ENCODE measurements at regions not wholly inside any gene's neighbourhood (a gene's known extent, or its start where the extent isn't known, plus 50 kb on each side); places are given as distances from the start of the nearest gene placed in this dataset.

DNA sequence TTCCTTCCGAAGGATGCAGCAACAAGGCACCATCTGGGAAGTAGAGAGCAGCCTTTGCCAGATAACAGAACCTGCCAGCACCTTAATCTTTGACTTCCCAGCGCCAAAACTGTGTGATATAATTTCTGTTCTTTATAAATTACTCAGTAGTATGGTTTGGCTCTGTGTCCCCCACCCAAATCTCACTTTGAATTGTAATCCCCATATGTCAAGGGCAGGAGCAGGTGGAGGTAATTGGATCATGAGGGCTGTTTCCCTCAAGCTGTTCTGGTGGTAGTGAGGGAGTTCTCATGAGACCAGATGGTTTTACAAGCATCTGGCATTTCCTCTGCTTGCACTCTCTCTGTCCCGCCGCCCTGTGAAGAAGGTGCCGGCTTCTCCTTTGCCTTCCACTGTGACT is 899.9 kb downstream of the TRIB2 start:
- no peaks in the 10 kb centered on the region for H3K79me1 ChIP-seq (ENCODE audit: insufficient read depth, low read depth, low read length, poor library complexity, severe bottlenecking)
- H3K56ac ChIP-seq (ENCODE audit: insufficient read length, low read depth, low read length), result no peak overlapping the region
- H3K4me3 Mint-ChIP-seq, result no peak overlapping the region
- H3T11ph ChIP-seq (ENCODE audit: low read length), result no peak overlapping the region
- WGBS (ENCODE audit: extremely low coverage, insufficient read length, low lambda C conversion rate), result no CpG with 5 or more reads among the region's 5 CpGs
- H3K18ac ChIP-seq (ENCODE audit: insufficient read length, low read depth, low read length), result no peak overlapping the region
- no peak overlapping the region for H3K27ac Mint-ChIP-seq
- H2BK5ac ChIP-seq (ENCODE audit: insufficient read length, low read length), result no peak overlapping the region
- TF ChIP-seq, protein P1, sequence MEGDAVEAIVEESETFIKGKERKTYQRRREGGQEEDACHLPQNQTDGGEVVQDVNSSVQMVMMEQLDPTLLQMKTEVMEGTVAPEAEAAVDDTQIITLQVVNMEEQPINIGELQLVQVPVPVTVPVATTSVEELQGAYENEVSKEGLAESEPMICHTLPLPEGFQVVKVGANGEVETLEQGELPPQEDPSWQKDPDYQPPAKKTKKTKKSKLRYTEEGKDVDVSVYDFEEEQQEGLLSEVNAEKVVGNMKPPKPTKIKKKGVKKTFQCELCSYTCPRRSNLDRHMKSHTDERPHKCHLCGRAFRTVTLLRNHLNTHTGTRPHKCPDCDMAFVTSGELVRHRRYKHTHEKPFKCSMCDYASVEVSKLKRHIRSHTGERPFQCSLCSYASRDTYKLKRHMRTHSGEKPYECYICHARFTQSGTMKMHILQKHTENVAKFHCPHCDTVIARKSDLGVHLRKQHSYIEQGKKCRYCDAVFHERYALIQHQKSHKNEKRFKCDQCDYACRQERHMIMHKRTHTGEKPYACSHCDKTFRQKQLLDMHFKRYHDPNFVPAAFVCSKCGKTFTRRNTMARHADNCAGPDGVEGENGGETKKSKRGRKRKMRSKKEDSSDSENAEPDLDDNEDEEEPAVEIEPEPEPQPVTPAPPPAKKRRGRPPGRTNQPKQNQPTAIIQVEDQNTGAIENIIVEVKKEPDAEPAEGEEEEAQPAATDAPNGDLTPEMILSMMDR (conservative IDR thresholded peaks at IDR 0.05), result no peak
- H4K8ac ChIP-seq (replicated peaks; ENCODE audit: insufficient read length, low read depth, low read length), result no peak overlapping the region
- H3K23ac ChIP-seq (ENCODE audit: insufficient read length, low read depth, low read length), result no peak overlapping the region
- H3K79me2 ChIP-seq (ENCODE audit: insufficient read depth, low read length), result no peaks in the 10 kb centered on the region
- no peak overlapping the region for H2AK5ac ChIP-seq (ENCODE audit: insufficient read length, low read length)
- no peaks in the 10 kb centered on the region for H3K27me3 ChIP-seq (ENCODE audit: insufficient read depth, low read length)
- H3K36me3 Mint-ChIP-seq (ENCODE audit: insufficient read depth in 1 of 3, low read depth in 3 of 3), result peaks cover 4 to 6% (median 4%) of the 10 kb centered on the region in 3 experiments; a peak in 6 of 7 replicates
- H3K23me2 ChIP-seq (ENCODE audit: insufficient read length, low read depth, low read length, poor library complexity, severe bottlenecking), result no peaks in the 10 kb centered on the region
- no peak overlapping the region for H2BK20ac ChIP-seq (ENCODE audit: low read depth, low read length, poor library complexity, severe bottlenecking)
- DNase-seq, result no peak
- peaks cover 6 to 7% of the 10 kb centered on the region in 2 experiments for H3K4me1 Mint-ChIP-seq
- no peaks in the 10 kb centered on the region; the same call in 1 of the 2 replicates for H3K4me1 ChIP-seq (ENCODE audit: insufficient read depth, low read length)
- no peak overlapping the region for H3K27ac ChIP-seq (ENCODE audit: insufficient read length, low read depth, low read length)
- H3K4ac ChIP-seq (ENCODE audit: low read depth, low read length), result no peak overlapping the region
- H4K20me1 ChIP-seq (ENCODE audit: control insufficient read depth, insufficient read depth, insufficient read length), result no peaks in the 10 kb centered on the region
- no peak overlapping the region for H2BK12ac ChIP-seq (ENCODE audit: insufficient read length, low read depth, low read length)
- no peak overlapping the region for H2BK120ac ChIP-seq (ENCODE audit: low read depth, low read length, poor library complexity, severe bottlenecking)
- H4K5ac ChIP-seq (ENCODE audit: insufficient read length, low read depth, low read length), result no peak overlapping the region
- H3K4me2 ChIP-seq (ENCODE audit: insufficient read depth, insufficient read length, low read length), result no peak overlapping the region
- no peak overlapping the region for H2BK15ac ChIP-seq (ENCODE audit: low read depth, low read length)
- no peak overlapping the region for H4K91ac ChIP-seq (ENCODE audit: insufficient read length, low read depth, low read length)
- H3K9me3 Mint-ChIP-seq, result peaks cover 6 to 11% of the 10 kb centered on the region in 2 experiments; a peak in 4 of 5 replicates
- H3K9ac ChIP-seq (ENCODE audit: extremely low read depth, insufficient read length, low read length), result no peak overlapping the region
- H3K27me3 Mint-ChIP-seq (ENCODE audit: low read depth), result no peaks in the 10 kb centered on the region
- H2AFZ ChIP-seq (ENCODE audit: low read length), result no peak overlapping the region
- H3K9me3 ChIP-seq (ENCODE audit: control insufficient read depth, low read depth, low read length), result no peaks in the 10 kb centered on the region
- no peak overlapping the region for H3K14ac ChIP-seq (ENCODE audit: insufficient read depth, low read length)
